NCI-H460 (cell line): ENCODE measurements at regions not wholly inside any gene's neighbourhood (a gene's known extent, or its start where the extent isn't known, plus 50 kb on each side); places are given as distances from the start of the nearest gene placed in this dataset.

Experiments
- DNase-seq: peaks from one replicate; pipeline ENCODE4 v3.0.0-alpha.2; 2016; ENCODE audit warnings: low read depth; ENCODE audit errors: extremely low read depth

GRCh38 chr2:15832849-15833680 is 107.3 kb upstream of the MYCN start:
- DNase-seq = no peak

DNA sequence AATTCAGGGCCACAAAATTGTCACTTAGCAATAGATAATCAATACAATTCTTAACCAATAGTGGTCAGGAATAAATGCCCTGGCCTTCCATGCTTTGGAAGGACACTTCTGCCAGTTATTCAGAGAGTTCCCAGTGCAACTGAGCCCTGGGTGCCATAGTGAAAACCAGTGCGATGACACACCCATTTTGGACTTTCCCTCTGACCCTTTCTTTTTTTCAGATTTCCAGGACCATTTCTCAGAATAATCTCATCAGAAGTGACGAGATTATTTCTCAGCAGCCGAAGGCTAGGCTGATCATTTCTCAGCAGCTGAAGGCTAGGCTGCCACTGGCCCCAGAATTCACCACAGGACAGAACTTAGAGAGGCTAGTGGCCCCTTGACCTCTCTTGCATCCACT is 106.6 kb upstream of the MYCN start:
- DNase-seq = no peak

DNA sequence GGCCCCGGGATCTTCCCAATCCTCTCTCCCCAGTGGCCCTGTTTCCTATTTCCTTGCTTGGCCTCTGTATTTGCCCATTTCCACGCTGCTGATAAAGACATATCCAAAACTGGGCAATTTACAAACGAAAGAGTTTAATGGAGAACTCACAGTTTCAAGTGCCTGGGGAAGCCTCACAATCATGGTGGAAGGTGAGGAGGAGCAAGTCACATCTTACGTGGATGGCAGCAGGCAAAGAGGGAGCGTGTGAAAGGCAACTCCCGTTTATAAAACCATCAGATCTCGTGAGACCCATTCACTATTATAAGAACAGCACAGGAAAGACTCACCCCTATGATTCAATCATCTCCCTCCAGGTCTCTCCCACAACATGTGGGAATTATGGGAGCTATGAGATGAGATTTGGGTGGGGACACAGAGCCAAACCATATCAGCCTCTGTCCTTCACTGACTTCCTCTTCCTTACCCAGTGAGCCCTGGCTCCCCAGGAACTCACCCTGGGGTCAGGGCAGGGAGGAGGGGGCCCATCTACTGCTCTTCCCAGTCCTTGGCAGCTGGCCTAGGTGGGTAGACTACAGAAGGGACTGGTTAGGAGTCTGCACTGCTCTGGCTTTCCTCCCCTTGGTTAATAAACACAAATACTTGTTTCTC is 105.8 kb upstream of the MYCN start:
- DNase-seq = no peak

DNA sequence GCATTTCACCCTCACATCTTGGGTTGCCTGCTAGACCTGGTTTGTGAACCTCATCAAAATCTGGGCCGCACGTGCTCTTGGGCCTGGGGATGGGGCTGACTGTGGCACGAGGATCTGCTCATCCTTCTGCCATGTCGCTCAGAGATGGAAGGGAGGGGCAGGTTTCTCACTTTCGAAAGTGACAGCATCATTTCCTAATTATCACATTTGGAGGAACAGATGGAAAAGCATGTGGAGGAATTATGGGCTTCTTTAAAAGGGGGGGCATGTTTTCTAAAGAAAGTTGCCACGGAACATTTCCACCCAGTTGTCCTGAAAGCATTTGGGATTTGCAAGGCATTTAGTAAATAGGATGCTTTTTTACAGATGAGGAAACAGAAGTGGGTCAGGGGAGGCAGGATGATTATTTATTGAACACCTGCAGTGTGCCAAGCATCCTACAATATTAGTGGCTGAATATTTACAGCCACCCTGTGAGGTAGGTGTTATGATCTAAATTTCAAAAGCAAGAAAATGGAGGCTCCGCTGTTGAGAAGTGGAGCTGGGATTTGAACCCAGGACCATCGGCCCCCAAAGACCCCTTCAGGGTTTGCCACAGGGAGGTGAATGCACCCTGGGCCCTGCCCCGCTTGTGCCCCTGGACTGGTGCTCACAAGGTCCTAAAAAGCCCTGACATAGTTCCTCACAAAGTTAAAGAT is 104.2 kb upstream of the MYCN start:
- DNase-seq = no peak

GRCh38 chr2:15836689-15837610 is 103.4 kb upstream of the MYCN start:
- no peak for DNase-seq

- DNase-seq = no peak
Observed at GRCh38 chr2:15838481-15839090, 101.8 kb upstream of the MYCN start.

DNA sequence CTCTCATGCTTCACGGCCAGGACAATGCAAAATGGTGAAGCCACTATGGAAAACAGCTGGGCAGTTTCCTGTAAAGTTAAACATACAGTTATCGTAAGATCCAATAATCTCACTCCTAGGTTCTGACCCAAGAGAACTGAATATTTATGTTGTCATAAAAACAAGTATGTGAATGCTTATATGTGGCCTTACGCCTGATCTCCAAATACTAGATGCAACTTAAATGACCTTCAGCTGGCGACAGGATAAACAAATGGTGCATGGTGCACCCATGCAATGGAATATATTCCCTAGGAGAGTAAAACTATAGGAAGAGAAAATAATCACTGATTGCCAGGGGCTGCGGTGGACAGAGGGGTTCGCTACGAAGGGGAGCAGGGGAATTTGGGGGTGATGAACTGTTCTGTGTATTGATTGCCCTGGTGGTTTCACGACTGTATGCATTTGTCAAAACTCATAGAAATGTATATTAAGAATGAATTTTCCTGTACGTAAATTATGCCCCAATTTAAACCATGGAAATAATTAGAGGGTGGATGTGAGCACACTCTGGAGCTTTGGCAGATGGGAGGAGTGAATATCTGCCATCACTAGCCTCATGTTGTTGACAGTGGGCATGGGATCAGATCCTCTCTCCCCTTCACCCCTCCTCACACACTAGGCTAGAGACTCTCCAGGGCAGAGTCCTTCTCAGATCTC is 100.8 kb upstream of the MYCN start:
- no peak for DNase-seq

- DNase-seq = no peak
Observed at GRCh38 chr2:15840148-15840547, 100.2 kb upstream of the MYCN start.

DNA sequence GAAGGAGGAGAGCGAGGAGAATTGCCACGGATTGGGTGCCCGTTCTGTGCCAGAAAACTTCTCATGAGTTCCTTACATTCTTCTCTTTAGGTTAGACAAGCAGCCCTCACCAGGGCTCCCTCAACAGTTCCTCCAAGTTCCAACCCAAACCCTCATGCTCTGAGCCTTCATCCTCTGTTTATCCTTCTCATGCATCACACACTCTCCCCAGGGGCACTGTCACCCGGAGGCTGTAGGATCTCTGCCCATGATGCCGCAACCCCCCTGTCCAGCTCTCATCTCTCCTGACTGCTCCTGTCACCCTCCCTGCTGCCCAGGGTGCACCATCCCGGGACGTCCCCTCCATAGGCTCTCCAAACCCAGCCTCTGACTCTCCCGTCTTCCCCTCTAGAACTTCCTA is 99.4 kb upstream of the MYCN start:
- DNase-seq = no peak

- DNase-seq = no peak
Observed at GRCh38 chr2:15841776-15842560, 98.4 kb upstream of the MYCN start.

DNA sequence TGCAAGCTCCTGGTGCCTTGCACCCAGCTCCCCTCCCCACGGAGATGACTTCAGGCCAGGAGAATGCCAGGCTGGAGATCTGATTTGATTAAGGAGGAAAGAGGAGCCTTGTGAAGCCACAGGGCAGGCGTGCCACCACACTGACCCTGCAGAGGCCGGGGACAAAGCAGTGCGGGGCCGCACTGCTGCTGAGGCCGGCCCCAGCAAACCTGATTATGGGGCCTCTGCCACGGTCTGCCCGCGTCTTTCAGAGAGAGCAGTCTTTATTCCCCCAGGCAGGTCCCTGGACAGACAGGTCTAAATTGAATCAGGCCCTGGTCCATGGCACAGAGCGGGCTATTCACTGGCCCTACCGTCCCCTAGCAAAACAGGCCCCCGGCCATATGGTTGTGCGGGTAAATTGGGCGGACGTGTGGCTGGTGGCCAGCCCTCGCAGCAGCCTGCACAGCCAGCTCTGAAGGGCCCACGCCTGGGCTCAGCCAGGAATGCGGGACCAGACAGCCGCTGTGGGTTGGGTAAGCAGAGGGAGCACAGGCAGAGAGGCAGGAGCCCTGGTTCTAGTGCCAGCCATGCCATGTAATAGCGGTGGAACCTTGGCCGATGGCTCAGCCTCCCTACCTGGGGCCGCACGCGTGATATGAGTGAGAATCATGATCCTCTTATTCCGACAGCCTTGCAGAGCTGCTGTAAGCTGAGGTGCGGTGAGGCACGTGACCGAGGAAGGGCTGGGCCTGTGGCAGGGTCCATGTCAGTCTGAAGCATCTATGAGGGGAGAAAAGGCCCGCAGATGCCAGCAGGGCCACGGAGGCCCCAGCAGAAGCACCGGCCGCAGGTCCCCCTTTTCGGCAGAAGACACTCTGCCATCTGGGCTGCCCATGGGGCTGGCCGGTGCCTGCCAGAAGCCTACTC is 97.3 kb upstream of the MYCN start:
- DNase-seq = no peak

- DNase-seq = no peak
Observed at GRCh38 chr2:15844211-15844801, 96.0 kb upstream of the MYCN start.

DNA sequence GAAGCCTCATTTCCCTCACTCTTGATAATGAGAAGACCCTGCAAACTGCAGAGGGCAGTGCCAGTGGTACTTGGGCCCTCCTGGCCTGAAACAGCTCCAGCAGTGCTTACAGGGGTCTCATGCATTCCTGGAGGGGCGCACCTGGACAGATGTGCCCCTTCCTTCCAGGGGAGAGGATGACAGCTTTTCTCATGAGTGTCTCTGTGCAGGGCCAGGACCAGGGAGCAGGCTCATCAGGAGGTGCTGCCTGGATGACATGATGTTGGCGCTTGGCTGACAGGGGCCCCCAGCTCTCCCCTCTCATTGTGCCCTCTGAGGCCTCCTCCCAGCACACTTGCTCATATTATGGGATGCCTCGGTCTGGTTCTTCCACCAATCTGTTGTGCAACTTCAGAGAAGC is 95.1 kb upstream of the MYCN start:
- DNase-seq = no peak

- no peak for DNase-seq
Observed at GRCh38 chr2:15845737-15846405, 94.5 kb upstream of the MYCN start.

DNA sequence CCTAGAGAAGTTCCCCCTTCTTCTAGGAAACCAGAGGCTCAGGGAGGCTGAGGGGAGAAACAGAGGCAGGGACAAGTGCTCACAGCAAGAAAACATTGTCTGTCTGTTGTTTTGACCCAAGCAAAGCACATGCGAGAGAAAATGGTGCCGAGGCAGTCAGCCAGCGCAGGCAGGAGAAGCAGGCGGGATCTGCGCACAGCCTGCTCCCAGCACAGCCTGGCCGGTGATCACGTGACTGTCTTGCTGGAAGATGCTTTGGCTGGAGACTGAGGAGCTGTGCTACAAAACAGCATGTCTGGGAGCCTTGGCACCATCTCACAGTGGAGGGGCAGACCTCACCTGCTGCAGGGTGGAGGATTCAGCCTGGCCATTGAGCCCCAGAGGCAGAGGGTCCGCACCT is 93.7 kb upstream of the MYCN start:
- no peak for DNase-seq

DNA sequence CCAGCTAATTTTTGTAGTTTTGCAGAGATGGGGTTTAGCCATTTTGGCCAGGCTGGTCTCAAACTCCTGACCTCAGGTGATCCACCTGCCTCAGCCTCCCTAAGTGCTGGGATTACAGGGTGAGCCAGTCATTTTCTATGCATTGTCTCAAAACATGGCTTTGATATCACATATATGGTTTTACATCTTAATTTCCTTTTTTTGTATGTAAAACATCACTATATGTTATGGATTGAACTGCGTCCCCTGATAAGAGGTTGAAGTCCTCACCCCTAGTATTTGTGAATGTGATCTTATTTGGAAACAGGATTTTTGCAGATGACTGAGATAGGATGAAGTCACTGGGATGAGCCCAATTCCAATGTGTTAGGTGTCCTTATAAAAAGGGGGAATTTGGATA is 89.8 kb upstream of the MYCN start:
- no peak for DNase-seq
